Panc1 (cell line): ENCODE measurements at regions not wholly inside any gene's neighbourhood (a gene's known extent, or its start where the extent isn't known, plus 50 kb on each side); places are given as distances from the start of the nearest gene placed in this dataset.

Experiments used
- ATAC-seq: fragments of 200-7000 bp; cut with Tn5 transposase; 2 replicates; pipeline ENCODE4 v1.9.1; 2020; ENCODE audit warnings: mild to moderate bottlenecking, moderate library complexity
- BruUV-seq: library from RNA; stranded (reverse); fragments of 400-500 nt; replicated peaks from 2 replicates; lab custom pipeline; 2021; lab: Mats Ljungman, UMichigan
- CTCF ChIA-PET: fragments of 300-600 bp; sonication (Branson Sonifier 250); formaldehyde crosslinking; loops from one replicate; lab custom pipeline; 2022; ENCODE audit warnings: antibody characterized with exemption; lab: Charles Lee
- POLR2A ChIA-PET: fragments of 300-600 bp; sonication (Branson Sonifier 250); formaldehyde crosslinking; loops from one replicate; lab custom pipeline; 2022; ENCODE audit warnings: antibody characterized with exemption; lab: Charles Lee
- DNase-seq: peaks from one replicate; pipeline ENCODE4 v3.0.0-alpha.2; 2010; ENCODE audit warnings: low read depth, low spot score
- H3K27ac ChIP-seq: 2 replicates; pipeline ENCODE4 v1.5.1; 2011; ENCODE audit warnings: mild to moderate bottlenecking, low read length, inconsistent platforms
- H3K27me3 ChIP-seq: fragments of 200-500 bp; sonication (Bioruptor generic); 2 replicates; pipeline ENCODE4 v1.6.0; 2014; ENCODE audit warnings: low read length, inconsistent platforms; ENCODE audit not compliant: control insufficient read depth, insufficient read depth
- H3K36me3 ChIP-seq: fragments of 200-500 bp; sonication (Bioruptor generic); 2 replicates; pipeline ENCODE4 v1.5.1; 2014; ENCODE audit warnings: inconsistent platforms, mild to moderate bottlenecking, low read length, moderate library complexity; ENCODE audit not compliant: control insufficient read depth, insufficient read depth
- H3K4me1 ChIP-seq: 2 replicates; pipeline ENCODE4 v1.5.1; 2011; ENCODE audit warnings: inconsistent platforms, mild to moderate bottlenecking, low read length, moderate library complexity; ENCODE audit not compliant: control insufficient read depth, insufficient read depth
- H3K4me3 ChIP-seq, 2 experiments: 2 replicates each; pipeline ENCODE4 v1.5.1; 2011 to 2012; ENCODE audit warnings: low read depth in 2 of 2, low read length in 2 of 2, mild to moderate bottlenecking in 2 of 2, inconsistent platforms in 1 of 2, moderate library complexity in 1 of 2
- H3K9me3 ChIP-seq: fragments of 200-500 bp; sonication (Bioruptor generic); 2 replicates; pipeline ENCODE4 v1.5.1; 2014; ENCODE audit warnings: low read depth, mild to moderate bottlenecking, inconsistent platforms, low read length, moderate library complexity; ENCODE audit not compliant: control insufficient read depth, insufficient read depth
- CTCF ChIP-seq: fragments of 450-650 bp; IDR thresholded peaks from 2 replicates; pipeline ENCODE4 v1.5.1; 2017; ENCODE audit warnings: mild to moderate bottlenecking
- POLR2AphosphoS5 ChIP-seq: IDR thresholded peaks from 2 replicates; pipeline ENCODE4 v1.6.1; 2012; ENCODE audit warnings: mild to moderate bottlenecking, low read depth, low read length, moderate library complexity
- REST ChIP-seq, 2 experiments: IDR thresholded peaks; 2 replicates each; pipeline ENCODE4 v1.6.1; 2011 to 2012; ENCODE audit warnings: low read depth in 2 of 2, control low read depth in 1 of 2, low read length in 1 of 2, mild to moderate bottlenecking in 1 of 2, moderate library complexity in 1 of 2; ENCODE audit not compliant: insufficient read depth in 1 of 2
- SIN3A ChIP-seq: IDR thresholded peaks from 2 replicates; pipeline ENCODE4 v1.6.1; 2012; ENCODE audit warnings: low read depth, mild to moderate bottlenecking, low read length, moderate library complexity, borderline replicate concordance; ENCODE audit not compliant: insufficient read depth
- TCF7L2 ChIP-seq: IDR thresholded peaks from 2 replicates; pipeline ENCODE4 v1.6.1; 2011; ENCODE audit warnings: mild to moderate bottlenecking, low read depth, low read length, inconsistent platforms
- in situ Hi-C: cut with HindIII; loops from 2 replicates; pipeline ENCODE4 v1.10.0; 2016; ENCODE audit warnings: low sequenced_read_pairs, low pct_unique_long_range_greater_than_20kb
- intact Hi-C: fragments of 100-400 bp; cut with micrococcal nuclease; formaldehyde crosslinking; loops from one replicate; pipeline ENCODE4 v1.10.0; 2022; ENCODE audit not compliant: unreplicated experiment

GRCh38 chr17:10932938-10933337, 95.1 kb upstream of the PIRT start:
- ATAC-seq (no peak), DNase-seq (no peak)
- no peak overlapping the region for H3K27ac ChIP-seq
- in situ Hi-C loops: no loop called here
- ChIA-PET POLR2A (no interaction called here), CTCF (no interaction called here)
- H3K27me3 ChIP-seq: no peaks in the 10 kb centered on the region
- TF ChIP-seq SIN3A (no peak), TCF7L2 (no peak), CTCF (no peak), REST (IDR thresholded peaks at IDR 0.05; ENCODE audit: insufficient read depth in 1 of 2, low read depth in 2 of 2, low read length in 1 of 2) (no peak), POLR2AphosphoS5 (no peak)
- no peaks in the 10 kb centered on the region for H3K4me1 ChIP-seq
- H3K36me3 ChIP-seq: no peaks in the 10 kb centered on the region
- intact Hi-C loops: no loop called here
- no peaks in the 10 kb centered on the region for H3K9me3 ChIP-seq
- no peak overlapping the region for H3K4me3 ChIP-seq
- BruUV-seq: no TSS peak

GRCh38 chr17:10931133-10931532, 93.2 kb upstream of the PIRT start:
- no peaks in the 10 kb centered on the region for H3K9me3 ChIP-seq
- CTCF ChIA-PET: no interaction called here
- POLR2A ChIA-PET: no interaction called here
- H3K27me3 ChIP-seq: no peaks in the 10 kb centered on the region
- DNase-seq: no peak
- intact Hi-C loops: no loop called here
- H3K4me1 ChIP-seq: no peaks in the 10 kb centered on the region
- no peak for ATAC-seq
- no TSS peak for BruUV-seq
- no peaks in the 10 kb centered on the region for H3K36me3 ChIP-seq
- no peak overlapping the region for H3K27ac ChIP-seq
- H3K4me3 ChIP-seq: no peak overlapping the region
- TF ChIP-seq SIN3A (no peak), CTCF (no peak), REST (IDR thresholded peaks at IDR 0.05; ENCODE audit: insufficient read depth in 1 of 2, low read depth in 2 of 2, low read length in 1 of 2) (no peak), POLR2AphosphoS5 (no peak), TCF7L2 (no peak)
- in situ Hi-C loops: no loop called here
